KBM-7 (cell line): ENCODE measurements at regions not wholly inside any gene's neighbourhood (a gene's known extent, or its start where the extent isn't known, plus 50 kb on each side); places are given as distances from the start of the nearest gene placed in this dataset.
A peak's percentile ranks its signal among the peaks of the same experiment; 100 is the strongest.

Experiments
- DNase-seq: peaks from one replicate; pipeline ENCODE4 v3.0.0-alpha.2; 2015
- in situ Hi-C: fragments of 300-500 bp; cut with MboI; formaldehyde crosslinking; loops from 2 replicates; pipeline ENCODE4 v1.14.3; 2020; ENCODE audit warnings: low sequenced_read_pairs, low pct_unique_long_range_greater_than_20kb, mixed read lengths

GRCh38 chr6:47360388-47360787 lies 50.7 kb upstream of the TNFRSF21 start:
- peak; percentile 60 for DNase-seq
- in situ Hi-C loops: no loop called here

GRCh38 chr6:47362857-47363461 lies 53.3 kb upstream of the TNFRSF21 start:
- DNase-seq: no peak
- in situ Hi-C loops: no loop called here

GRCh38 chr6:47363736-47364135 lies 54.0 kb upstream of the TNFRSF21 start:
- in situ Hi-C loops: no loop called here

GRCh38 chr6:47366335-47366890 lies 56.7 kb upstream of the TNFRSF21 start:
- DNase-seq: peak; percentile 28
- in situ Hi-C loops: no loop called here

More at GRCh38 chr6:47363736-47364135, 54.0 kb upstream of the TNFRSF21 start:
- no peak for DNase-seq

GRCh38 chr6:47371139-47371869 lies 61.6 kb upstream of the TNFRSF21 start:
- in situ Hi-C loops: no loop called here
- DNase-seq: no peak

- in situ Hi-C loops: no loop called here
- no peak for DNase-seq
These were observed 62.2 kb upstream of the TNFRSF21 start for GRCh38 chr6:47371870-47372255.

- DNase-seq: no peak
These were observed 62.6 kb upstream of the TNFRSF21 start for GRCh38 chr6:47372318-47372717.

GRCh38 chr6:47375426-47375825 lies 65.7 kb upstream of the TNFRSF21 start:
- peak; percentile 67 for DNase-seq
- in situ Hi-C loops: no loop called here

More at GRCh38 chr6:47372318-47372717, 62.6 kb upstream of the TNFRSF21 start:
- in situ Hi-C loops: no loop called here

- in situ Hi-C loops: no loop called here
- no peak for DNase-seq
These were observed 67.2 kb upstream of the TNFRSF21 start for GRCh38 chr6:47376930-47377329.

GRCh38 chr6:47377971-47378370 lies 68.3 kb upstream of the TNFRSF21 start:
- in situ Hi-C loops: no loop called here
- DNase-seq: no peak

GRCh38 chr6:47379328-47379727 lies 69.6 kb upstream of the TNFRSF21 start:
- DNase-seq: no peak
- in situ Hi-C loops: no loop called here

GRCh38 chr6:47380251-47380650 lies 70.5 kb upstream of the TNFRSF21 start:
- DNase-seq: no peak
- in situ Hi-C loops: no loop called here

- in situ Hi-C loops: no loop called here
- DNase-seq: no peak
These were observed 71.3 kb upstream of the TNFRSF21 start for GRCh38 chr6:47381036-47381435.

- no peak for DNase-seq
- in situ Hi-C loops: no loop called here
These were observed 73.7 kb upstream of the TNFRSF21 start for GRCh38 chr6:47383360-47383759.

- DNase-seq: no peak
- in situ Hi-C loops: no loop called here
These were observed 82.0 kb upstream of the TNFRSF21 start for GRCh38 chr6:47391675-47392074.

GRCh38 chr6:47392251-47392650 lies 82.5 kb upstream of the TNFRSF21 start:
- no peak for DNase-seq
- in situ Hi-C loops: no loop called here

GRCh38 chr6:47396401-47397069 lies 81.1 kb upstream of the CD2AP start:
- DNase-seq: no peak
- in situ Hi-C loops: no loop called here

GRCh38 chr6:47400581-47400980 lies 77.0 kb upstream of the CD2AP start:
- in situ Hi-C loops: no loop called here
- DNase-seq: no peak

GRCh38 chr6:47402081-47402480 lies 75.5 kb upstream of the CD2AP start:
- in situ Hi-C loops: no loop called here
- DNase-seq: no peak

- no peak for DNase-seq
- in situ Hi-C loops: no loop called here
These were observed 74.5 kb upstream of the CD2AP start for GRCh38 chr6:47403056-47403455.
